DND-41 (cell line): ENCODE measurements at regions not wholly inside any gene's neighbourhood (a gene's known extent, or its start where the extent isn't known, plus 50 kb on each side); places are given as distances from the start of the nearest gene placed in this dataset.

Experiments
- ATAC-seq: fragments of 200-7000 bp; cut with Tn5 transposase; 3 replicates; pipeline ENCODE4 v1.9.1; 2021; ENCODE audit warnings: low read depth; ENCODE audit not compliant: insufficient read depth
- DNase-seq: peaks from one replicate; pipeline ENCODE4 v3.0.0-alpha.2; 2020
- H2AFZ ChIP-seq: 2 replicates; pipeline ENCODE4 v1.6.0; 2012; ENCODE audit warnings: low read depth, low read length
- H3K27ac ChIP-seq: 2 replicates; pipeline ENCODE4 v1.5.1; 2012; ENCODE audit warnings: low read length, inconsistent platforms
- H3K27me3 ChIP-seq: fragments of 200-600 bp; sonication (generic); 2 replicates; pipeline ENCODE4 v1.6.0; 2012; ENCODE audit warnings: low read length, mild to moderate bottlenecking, inconsistent platforms; ENCODE audit not compliant: insufficient read depth, poor library complexity
- H3K36me3 ChIP-seq: 2 replicates; pipeline ENCODE4 v1.5.1; 2012; ENCODE audit warnings: low read length, inconsistent platforms; ENCODE audit not compliant: insufficient read depth
- H3K4me1 ChIP-seq: 2 replicates; pipeline ENCODE4 v1.5.1; 2012; ENCODE audit warnings: mild to moderate bottlenecking, low read length; ENCODE audit not compliant: insufficient read depth
- H3K4me2 ChIP-seq: 2 replicates; pipeline ENCODE4 v1.6.0; 2012; ENCODE audit warnings: mild to moderate bottlenecking, moderate library complexity, low read length, inconsistent platforms; ENCODE audit not compliant: insufficient read depth
- H3K4me3 ChIP-seq, 2 experiments: fragments of 200-600 bp in 1 of 2; shearing (Covaris generic) in 1 of 2; 2 replicates each; pipeline ENCODE4 v1.5.1; 2012 to 2016; ENCODE audit warnings: inconsistent platforms in 2 of 2, low read length in 2 of 2, mild to moderate bottlenecking in 2 of 2, low read depth in 1 of 2, moderate library complexity in 1 of 2
- H3K79me2 ChIP-seq: 2 replicates; pipeline ENCODE4 v1.6.0; 2012; ENCODE audit warnings: low read length, inconsistent platforms; ENCODE audit not compliant: insufficient read depth
- H3K9ac ChIP-seq: 2 replicates; pipeline ENCODE4 v1.6.0; 2012; ENCODE audit warnings: low read depth, mild to moderate bottlenecking, inconsistent platforms, low read length, moderate library complexity
- H3K9me3 ChIP-seq: 2 replicates; pipeline ENCODE4 v1.5.1; 2012; ENCODE audit warnings: low read length, moderate library complexity, mild to moderate bottlenecking, inconsistent platforms; ENCODE audit not compliant: insufficient read depth, severe bottlenecking
- H4K20me1 ChIP-seq: 2 replicates; pipeline ENCODE4 v1.6.0; 2012; ENCODE audit warnings: low read length; ENCODE audit not compliant: insufficient read depth
- EZH2 ChIP-seq: IDR thresholded peaks from 3 replicates; pipeline ENCODE4 v1.6.1; 2012; ENCODE audit warnings: borderline replicate concordance, low read depth, mild to moderate bottlenecking, moderate library complexity, low read length, inconsistent platforms; ENCODE audit not compliant: severe bottlenecking
- TF ChIP-seq, protein P1 (sequence below): IDR thresholded peaks from 2 replicates; pipeline ENCODE4 v1.5.1; 2012; ENCODE audit warnings: borderline replicate concordance, low read length, moderate library complexity, mild to moderate bottlenecking; ENCODE audit not compliant: poor library complexity, severe bottlenecking; ENCODE audit errors: extremely low read depth

DNA sequence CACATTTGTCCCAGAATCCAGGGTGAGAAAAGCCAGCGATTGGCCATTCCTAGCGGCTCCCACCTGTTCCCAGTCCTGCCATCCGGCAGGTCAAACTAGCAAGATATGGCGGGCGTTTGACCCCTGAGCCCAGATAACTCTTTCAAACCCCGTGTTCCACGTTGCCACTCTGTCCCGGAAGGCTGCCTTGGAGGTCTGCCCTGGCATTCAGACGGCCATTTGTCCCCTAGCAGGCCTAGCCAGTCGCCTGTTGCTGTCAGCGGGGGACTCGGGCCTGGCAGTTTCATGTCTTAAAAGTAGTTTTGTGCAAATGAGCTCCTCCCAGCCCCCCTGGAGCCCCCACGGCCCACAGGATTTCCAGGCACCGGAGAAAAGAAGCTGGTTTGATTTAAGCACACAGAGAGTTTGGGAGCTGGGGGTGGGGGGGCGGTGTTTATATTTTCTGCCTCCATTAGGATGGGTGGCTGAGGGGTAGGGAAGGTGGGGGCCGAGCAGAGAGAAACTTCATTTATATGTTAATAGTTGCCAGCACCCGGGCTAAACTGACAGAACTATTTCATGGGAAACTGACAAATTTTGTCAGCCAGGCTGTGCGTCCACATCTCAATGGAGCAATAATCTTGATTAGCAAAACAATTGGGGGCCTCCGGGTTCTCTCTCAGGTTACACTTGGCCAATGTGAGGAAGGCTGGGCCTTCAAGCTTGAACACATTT, 240.9 kb upstream of the SALL1 start:
- Histone ChIP-seq H3K9me3 (no peaks in the 10 kb centered on the region), H3K4me3 (no peak overlapping the region)

DNA sequence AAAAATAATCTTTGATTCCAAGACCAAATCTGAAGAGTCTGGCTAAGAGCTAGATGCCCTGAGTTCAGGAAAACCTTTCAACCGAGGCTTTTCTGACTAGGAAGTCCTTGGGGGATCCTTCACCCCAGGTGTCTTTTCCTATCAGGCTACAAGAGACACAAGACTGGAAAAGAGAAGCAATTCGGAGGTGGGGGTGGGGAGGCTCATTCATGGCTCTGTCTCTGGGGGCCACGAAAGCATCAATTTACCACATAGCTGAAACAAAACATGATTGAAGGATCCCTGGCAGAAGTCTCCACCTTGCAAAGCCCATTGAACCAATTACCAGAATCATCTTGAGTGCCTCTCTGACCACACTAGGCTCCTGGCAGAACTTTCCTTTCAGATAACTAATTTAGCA, 239.8 kb upstream of the SALL1 start:
- Histone ChIP-seq H3K36me3 (no peaks in the 10 kb centered on the region), H3K4me1 (no peaks in the 10 kb centered on the region), H3K27ac (no peak overlapping the region), H4K20me1 (no peaks in the 10 kb centered on the region), H2AFZ (no peak overlapping the region), H3K4me3 (no peak overlapping the region), H3K4me2 (no peak overlapping the region), H3K9ac (no peak overlapping the region), H3K79me2 (no peaks in the 10 kb centered on the region), H3K9me3 (no peaks in the 10 kb centered on the region), H3K27me3 (no peaks in the 10 kb centered on the region)
- DNase-seq (no peak), ATAC-seq (no peak)
- TF ChIP-seq EZH2 = no peak
- TF ChIP-seq, protein P1, sequence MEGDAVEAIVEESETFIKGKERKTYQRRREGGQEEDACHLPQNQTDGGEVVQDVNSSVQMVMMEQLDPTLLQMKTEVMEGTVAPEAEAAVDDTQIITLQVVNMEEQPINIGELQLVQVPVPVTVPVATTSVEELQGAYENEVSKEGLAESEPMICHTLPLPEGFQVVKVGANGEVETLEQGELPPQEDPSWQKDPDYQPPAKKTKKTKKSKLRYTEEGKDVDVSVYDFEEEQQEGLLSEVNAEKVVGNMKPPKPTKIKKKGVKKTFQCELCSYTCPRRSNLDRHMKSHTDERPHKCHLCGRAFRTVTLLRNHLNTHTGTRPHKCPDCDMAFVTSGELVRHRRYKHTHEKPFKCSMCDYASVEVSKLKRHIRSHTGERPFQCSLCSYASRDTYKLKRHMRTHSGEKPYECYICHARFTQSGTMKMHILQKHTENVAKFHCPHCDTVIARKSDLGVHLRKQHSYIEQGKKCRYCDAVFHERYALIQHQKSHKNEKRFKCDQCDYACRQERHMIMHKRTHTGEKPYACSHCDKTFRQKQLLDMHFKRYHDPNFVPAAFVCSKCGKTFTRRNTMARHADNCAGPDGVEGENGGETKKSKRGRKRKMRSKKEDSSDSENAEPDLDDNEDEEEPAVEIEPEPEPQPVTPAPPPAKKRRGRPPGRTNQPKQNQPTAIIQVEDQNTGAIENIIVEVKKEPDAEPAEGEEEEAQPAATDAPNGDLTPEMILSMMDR = no peak

More for the DNA sequence above, 240.9 kb upstream of the SALL1 start:
- Histone ChIP-seq H2AFZ (no peak overlapping the region), H3K9ac (no peak overlapping the region), H3K4me2 (no peak overlapping the region), H3K27ac (no peak overlapping the region), H4K20me1 (no peaks in the 10 kb centered on the region), H3K27me3 (no peaks in the 10 kb centered on the region), H3K79me2 (no peaks in the 10 kb centered on the region), H3K36me3 (no peaks in the 10 kb centered on the region), H3K4me1 (no peaks in the 10 kb centered on the region)
- DNase-seq (no peak), ATAC-seq (no peak)
- TF ChIP-seq EZH2 = no peak

GRCh38 chr16:51389881-51390280, 238.8 kb upstream of the SALL1 start:
- no peaks in the 10 kb centered on the region for H3K27me3 ChIP-seq
- no peaks in the 10 kb centered on the region for H3K9me3 ChIP-seq
- DNase-seq (no peak), ATAC-seq (no peak)
- no peak overlapping the region for H3K4me2 ChIP-seq
- H3K4me1 ChIP-seq = no peaks in the 10 kb centered on the region
- H4K20me1 ChIP-seq = no peaks in the 10 kb centered on the region
- TF ChIP-seq EZH2 = no peak
- TF ChIP-seq, protein P1 = no peak
- H3K4me3 ChIP-seq = no peak overlapping the region
- H3K27ac ChIP-seq = no peak overlapping the region
- H3K36me3 ChIP-seq = no peaks in the 10 kb centered on the region
- no peaks in the 10 kb centered on the region for H3K79me2 ChIP-seq
- no peak overlapping the region for H2AFZ ChIP-seq
- H3K9ac ChIP-seq = no peak overlapping the region

DNA sequence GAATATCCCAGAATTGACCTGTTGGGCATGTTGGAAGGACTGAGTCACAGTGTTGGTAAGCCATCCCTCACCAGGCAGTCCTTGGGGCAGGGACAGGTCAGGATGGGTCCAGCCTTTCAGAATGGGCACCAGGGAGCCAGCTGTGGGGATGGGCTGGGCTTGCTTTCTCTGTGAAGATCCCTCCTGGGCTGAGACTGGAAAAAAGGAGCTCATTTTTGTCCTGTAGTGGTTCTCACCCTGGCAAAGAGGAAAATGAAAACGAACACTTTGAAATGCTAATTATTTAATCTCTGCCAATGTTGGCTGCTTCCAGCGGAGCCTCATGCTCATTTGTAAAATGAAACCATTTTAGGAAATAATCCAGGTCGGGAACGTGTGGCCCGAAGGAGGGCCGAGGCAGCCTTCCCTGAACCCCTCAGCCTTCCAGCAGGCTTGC, 237.5 kb upstream of the SALL1 start:
- Histone ChIP-seq H2AFZ (no peak overlapping the region), H4K20me1 (no peaks in the 10 kb centered on the region), H3K79me2 (no peaks in the 10 kb centered on the region), H3K36me3 (no peaks in the 10 kb centered on the region), H3K9ac (no peak overlapping the region), H3K4me2 (no peak overlapping the region), H3K4me1 (no peaks in the 10 kb centered on the region), H3K4me3 (no peak overlapping the region), H3K27ac (no peak overlapping the region), H3K9me3 (no peaks in the 10 kb centered on the region), H3K27me3 (no peaks in the 10 kb centered on the region)
- TF ChIP-seq EZH2 = no peak
- TF ChIP-seq, protein P1 = no peak
- DNase-seq (no peak), ATAC-seq (no peak)
